ENCODE measurements at regions not wholly inside any gene's neighbourhood (a gene's known extent, or its start where the extent isn't known, plus 50 kb on each side); places are given as distances from the start of the nearest gene placed in this dataset.

GRCh38 chr2:238555786-238556542 lies 129.2 kb downstream of the ASB1 start:
- H3K4me3 ChIP-seq (ENCODE audit: low read depth, low read length), result no peak overlapping the region
- TF ChIP-seq CTCF (IDR thresholded peaks at IDR 0.05; ENCODE audit: borderline replicate concordance, insufficient read depth, low read depth, low read length), result no peak

GRCh38 chr2:238557431-238557830 lies 130.7 kb downstream of the ASB1 start:
- no peak overlapping the region for H3K4me3 ChIP-seq (ENCODE audit: low read depth, low read length)
- no peak for TF ChIP-seq CTCF (IDR thresholded peaks at IDR 0.05; ENCODE audit: borderline replicate concordance, insufficient read depth, low read depth, low read length)

GRCh38 chr2:238557936-238558335 lies 131.2 kb downstream of the ASB1 start:
- H3K4me3 ChIP-seq (ENCODE audit: low read depth, low read length), result no peak overlapping the region
- TF ChIP-seq CTCF (IDR thresholded peaks at IDR 0.05; ENCODE audit: borderline replicate concordance, insufficient read depth, low read depth, low read length), result no peak

- no peak overlapping the region for H3K4me3 ChIP-seq (ENCODE audit: low read depth, low read length)
- no peak for TF ChIP-seq CTCF (IDR thresholded peaks at IDR 0.05; ENCODE audit: borderline replicate concordance, insufficient read depth, low read depth, low read length)
Observed at GRCh38 chr2:238558456-238559099, 131.9 kb downstream of the ASB1 start.

GRCh38 chr2:238560234-238560633 lies 133.5 kb downstream of the ASB1 start:
- no peak overlapping the region for H3K4me3 ChIP-seq (ENCODE audit: low read depth, low read length)
- TF ChIP-seq CTCF (IDR thresholded peaks at IDR 0.05; ENCODE audit: borderline replicate concordance, insufficient read depth, low read depth, low read length), result no peak

- H3K4me3 ChIP-seq (ENCODE audit: low read depth, low read length), result no peak overlapping the region
- TF ChIP-seq CTCF (IDR thresholded peaks at IDR 0.05; ENCODE audit: borderline replicate concordance, insufficient read depth, low read depth, low read length), result no peak
Observed at GRCh38 chr2:238561230-238561629, 134.5 kb downstream of the ASB1 start.

- no peak for TF ChIP-seq CTCF (IDR thresholded peaks at IDR 0.05; ENCODE audit: borderline replicate concordance, insufficient read depth, low read depth, low read length)
- no peak overlapping the region for H3K4me3 ChIP-seq (ENCODE audit: low read depth, low read length)
Observed at GRCh38 chr2:238562446-238562845, 135.7 kb downstream of the ASB1 start.

All from GM12875 (cell line).